Colonic mucosa (tissue), 4 donors: ENCODE measurements at regions not wholly inside any gene's neighbourhood (a gene's known extent, or its start where the extent isn't known, plus 50 kb on each side); places are given as distances from the start of the nearest gene placed in this dataset.

Source experiments
- DNase-seq: peaks from one replicate; pipeline ENCODE4 v3.0.0-alpha.2; 2020
- H3K27ac ChIP-seq: fragments of 200-600 bp; one replicate; pipeline ENCODE4 v1.8.0; 2021
- H3K27me3 ChIP-seq: fragments of 200-600 bp; one replicate; pipeline ENCODE4 v1.8.0; 2021
- H3K36me3 ChIP-seq: fragments of 200-600 bp; one replicate; pipeline ENCODE4 v1.8.0; 2021
- H3K4me1 ChIP-seq: fragments of 200-600 bp; one replicate; pipeline ENCODE4 v1.8.0; 2021; ENCODE audit warnings: mild to moderate bottlenecking
- H3K4me3 ChIP-seq: fragments of 200-600 bp; one replicate; pipeline ENCODE4 v1.8.0; 2021
- H3K9ac ChIP-seq, 2 donors: one replicate each; pipeline ENCODE4 v1.7.0; 2013; ENCODE audit warnings: control low read depth in 2 of 2, low read depth in 2 of 2, low read length in 2 of 2
- H3K9me3 ChIP-seq: fragments of 200-600 bp; one replicate; pipeline ENCODE4 v1.8.0; 2021
- CTCF ChIP-seq: fragments of 200-600 bp; IDR thresholded peaks from one replicate; pipeline ENCODE4 v1.8.0; 2022; ENCODE audit warnings: antibody characterized with exemption, mild to moderate bottlenecking
- intact Hi-C: fragments of 100-400 bp; cut with DNase I; formaldehyde crosslinking; loops from one replicate; pipeline ENCODE4 v1.14.1; 2022
- donor health status: healthy.
- donor health status: DM: no; HTN: no; CAD: no.
- donor health status: DM: no; HTN: no; CAD: no.

- no peaks in the 10 kb centered on the region for H3K9me3 ChIP-seq
- H3K4me3 ChIP-seq: no peak overlapping the region
- DNase-seq: no peak
- no peak for TF ChIP-seq CTCF
- H3K4me1 ChIP-seq: no peaks in the 10 kb centered on the region
- no peak overlapping the region for H3K27ac ChIP-seq
- intact Hi-C loops: no loop called here
- no peaks in the 10 kb centered on the region for H3K36me3 ChIP-seq
- no peaks in the 10 kb centered on the region for H3K27me3 ChIP-seq
- H3K9ac ChIP-seq: no peak overlapping the region
Observed at GRCh38 chr6:76326871-76327270, 254.4 kb upstream of the IMPG1 start.
